ENCODE measurements at regions not wholly inside any gene's neighbourhood (a gene's known extent, or its start where the extent isn't known, plus 50 kb on each side); places are given as distances from the start of the nearest gene placed in this dataset.

DNA sequence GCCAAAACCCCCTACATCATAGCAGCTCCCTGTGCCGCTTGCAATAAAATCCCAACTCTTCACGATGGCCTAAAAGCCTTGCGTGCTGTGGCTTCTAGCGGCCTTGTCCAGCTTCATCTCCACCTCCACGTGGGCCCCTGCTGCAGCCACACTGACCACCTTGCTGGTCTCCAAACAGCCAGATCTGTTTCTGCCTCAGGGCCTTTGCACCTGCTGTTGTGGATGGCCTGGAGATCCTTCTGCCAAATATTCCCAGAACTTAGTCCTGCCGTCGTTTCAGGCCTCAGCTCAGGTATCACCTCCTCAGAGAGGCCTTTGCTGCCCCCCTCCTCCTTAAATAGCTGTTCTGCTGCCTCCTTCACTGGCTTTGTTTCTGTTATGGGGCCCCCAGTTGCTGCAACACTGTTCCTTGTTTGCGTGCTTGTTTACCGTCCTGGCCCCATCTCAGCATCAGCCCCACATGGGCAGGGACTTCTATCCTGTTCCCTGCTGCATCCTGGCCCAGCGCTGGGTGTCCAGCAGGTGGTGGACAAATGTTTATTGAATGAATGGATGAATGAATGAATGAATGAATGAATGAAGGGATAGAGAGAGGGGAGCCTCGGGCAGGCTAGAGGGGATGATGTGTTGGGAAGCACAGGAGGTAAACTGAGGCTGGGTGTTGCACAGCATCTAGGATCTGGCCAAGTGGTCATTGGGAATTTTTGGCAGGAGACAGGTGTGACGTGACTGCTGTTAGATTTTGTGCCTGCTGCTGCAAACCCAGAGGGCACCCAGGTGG lies 171.0 kb upstream of the GSE1 start:
- H3K4me1 Mint-ChIP-seq: no peaks in the 10 kb centered on the region
- 88% methylated on average over 12 of the region's 12 CpGs for WGBS (ENCODE audit: insufficient coverage)
- H3K27me3 ChIP-seq (ENCODE audit: control insufficient read depth, insufficient read depth, low read length): no peaks in the 10 kb centered on the region

DNA sequence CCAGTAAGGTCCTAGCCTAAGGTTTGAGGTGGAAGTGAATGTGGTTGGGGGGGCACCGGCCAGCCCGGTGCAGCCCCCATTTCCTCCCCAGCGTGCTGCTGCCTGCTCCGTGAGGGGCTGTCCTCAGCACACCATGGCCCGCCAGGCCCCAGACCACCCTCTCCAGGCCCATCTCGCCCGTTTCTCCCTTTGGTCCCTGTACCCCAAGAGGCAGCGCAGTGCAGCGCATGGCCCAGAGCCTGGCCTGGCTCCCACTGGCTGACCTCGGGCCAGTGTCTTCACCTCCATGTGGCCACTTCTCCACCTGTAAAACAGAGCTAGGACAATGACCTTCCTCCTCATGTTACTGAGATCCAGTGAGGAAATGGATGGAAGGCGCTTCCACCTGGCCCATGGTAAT lies 170.0 kb upstream of the GSE1 start:
- Histone ChIP-seq H3K4me3 (ENCODE audit: low read length) (no peak overlapping the region), H3K36me3 (ENCODE audit: control insufficient read depth, insufficient read depth, low read length) (no peaks in the 10 kb centered on the region), H3K9me3 (ENCODE audit: control insufficient read depth, insufficient read depth, low read length) (no peaks in the 10 kb centered on the region), H3K27ac (ENCODE audit: low read length) (no peak overlapping the region), H3K27me3 (ENCODE audit: control insufficient read depth, insufficient read depth, low read length) (no peaks in the 10 kb centered on the region), H3K4me1 (ENCODE audit: control insufficient read depth, insufficient read depth, low read length) (peaks cover 9% of the 10 kb centered on the region)
- Mint-ChIP-seq H3K27ac (no peak overlapping the region), H3K4me1 (peaks cover 6% of the 10 kb centered on the region in 2 donors), H3K36me3 (no peaks in the 10 kb centered on the region), H3K9me3 (no peaks in the 10 kb centered on the region), H3K4me3 (no peak overlapping the region), H3K27me3 (ENCODE audit: low read depth in 2 of 2) (peaks cover 0 to 11% of the 10 kb centered on the region in 2 donors)
- intact Hi-C loops (cut with micrococcal nuclease): no loop called here
- 83% methylated on average over 10 of the region's 11 CpGs for WGBS (ENCODE audit: insufficient coverage)
- DNase-seq (no peak), ATAC-seq (no peak)
- TF ChIP-seq, protein P1, sequence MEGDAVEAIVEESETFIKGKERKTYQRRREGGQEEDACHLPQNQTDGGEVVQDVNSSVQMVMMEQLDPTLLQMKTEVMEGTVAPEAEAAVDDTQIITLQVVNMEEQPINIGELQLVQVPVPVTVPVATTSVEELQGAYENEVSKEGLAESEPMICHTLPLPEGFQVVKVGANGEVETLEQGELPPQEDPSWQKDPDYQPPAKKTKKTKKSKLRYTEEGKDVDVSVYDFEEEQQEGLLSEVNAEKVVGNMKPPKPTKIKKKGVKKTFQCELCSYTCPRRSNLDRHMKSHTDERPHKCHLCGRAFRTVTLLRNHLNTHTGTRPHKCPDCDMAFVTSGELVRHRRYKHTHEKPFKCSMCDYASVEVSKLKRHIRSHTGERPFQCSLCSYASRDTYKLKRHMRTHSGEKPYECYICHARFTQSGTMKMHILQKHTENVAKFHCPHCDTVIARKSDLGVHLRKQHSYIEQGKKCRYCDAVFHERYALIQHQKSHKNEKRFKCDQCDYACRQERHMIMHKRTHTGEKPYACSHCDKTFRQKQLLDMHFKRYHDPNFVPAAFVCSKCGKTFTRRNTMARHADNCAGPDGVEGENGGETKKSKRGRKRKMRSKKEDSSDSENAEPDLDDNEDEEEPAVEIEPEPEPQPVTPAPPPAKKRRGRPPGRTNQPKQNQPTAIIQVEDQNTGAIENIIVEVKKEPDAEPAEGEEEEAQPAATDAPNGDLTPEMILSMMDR (IDR thresholded peaks at IDR 0.05): no peak

More for the DNA sequence above, 171.0 kb upstream of the GSE1 start:
- no peaks in the 10 kb centered on the region for H3K9me3 ChIP-seq (ENCODE audit: control insufficient read depth, insufficient read depth, low read length)
- ATAC-seq: no peak
- H3K4me3 ChIP-seq (ENCODE audit: low read length): no peak overlapping the region
- Mint-ChIP-seq H3K27me3 (ENCODE audit: low read depth in 2 of 2) (peaks cover 0 to 6% of the 10 kb centered on the region in 2 donors), H3K9me3 (no peaks in the 10 kb centered on the region), H3K4me3 (no peak overlapping the region), H3K36me3 (no peaks in the 10 kb centered on the region), H3K27ac (no peak overlapping the region)
- no peak overlapping the region for H3K27ac ChIP-seq (ENCODE audit: low read length)
- no peaks in the 10 kb centered on the region for H3K4me1 ChIP-seq (ENCODE audit: control insufficient read depth, insufficient read depth, low read length)
- intact Hi-C loops (cut with micrococcal nuclease): no loop called here
- DNase-seq: no peak
- H3K36me3 ChIP-seq (ENCODE audit: control insufficient read depth, insufficient read depth, low read length): no peaks in the 10 kb centered on the region
- TF ChIP-seq, protein P1 (IDR thresholded peaks at IDR 0.05): no peak

DNA sequence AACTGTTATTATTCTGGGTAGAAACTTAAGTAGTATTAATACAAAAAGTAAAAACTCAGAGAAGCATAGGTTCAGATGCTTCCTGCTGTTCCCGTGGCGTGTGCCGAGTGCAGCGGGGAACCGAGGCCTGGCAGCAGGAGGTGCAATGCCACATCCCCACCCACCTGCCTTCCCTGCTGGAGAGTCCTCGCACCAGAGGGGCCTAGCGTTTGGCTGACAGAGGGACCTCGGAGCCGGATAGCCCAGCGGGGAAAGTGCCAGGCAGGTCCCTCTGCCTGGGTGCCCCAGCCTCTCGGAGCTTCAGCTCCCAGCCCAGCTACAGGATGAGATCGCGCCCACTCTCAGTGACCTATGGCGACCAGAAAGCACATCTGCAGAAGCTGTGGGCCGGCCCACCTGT lies 169.6 kb upstream of the GSE1 start:
- Histone ChIP-seq H3K4me1 (ENCODE audit: control insufficient read depth, insufficient read depth, low read length) (peaks cover 13% of the 10 kb centered on the region), H3K27me3 (ENCODE audit: control insufficient read depth, insufficient read depth, low read length) (no peaks in the 10 kb centered on the region), H3K36me3 (ENCODE audit: control insufficient read depth, insufficient read depth, low read length) (no peaks in the 10 kb centered on the region), H3K9me3 (ENCODE audit: control insufficient read depth, insufficient read depth, low read length) (no peaks in the 10 kb centered on the region), H3K27ac (ENCODE audit: low read length) (no peak overlapping the region), H3K4me3 (ENCODE audit: low read length) (no peak overlapping the region)
- TF ChIP-seq, protein P1 (IDR thresholded peaks at IDR 0.05): no peak
- Mint-ChIP-seq H3K4me3 (no peak overlapping the region), H3K4me1 (peaks cover 10% of the 10 kb centered on the region in 2 donors), H3K9me3 (no peaks in the 10 kb centered on the region), H3K27ac (no peak overlapping the region), H3K36me3 (no peaks in the 10 kb centered on the region), H3K27me3 (ENCODE audit: low read depth in 2 of 2) (peaks cover 0 to 12% of the 10 kb centered on the region in 2 donors)
- ATAC-seq: no peak
- 95% methylated on average over 15 of the region's 15 CpGs for WGBS (ENCODE audit: insufficient coverage)
- no peak for DNase-seq
- intact Hi-C loops (cut with micrococcal nuclease): no loop called here
